ENCODE measurements at regions not wholly inside any gene's neighbourhood (a gene's known extent, or its start where the extent isn't known, plus 50 kb on each side); places are given as distances from the start of the nearest gene placed in this dataset.
"Not testable (repeated sequence)": the region's sequence is repeated elsewhere in the genome, so short reads cannot be mapped to it uniquely, and the experiment has no call there.

- Histone ChIP-seq H3K4me1 (no peaks in the 10 kb centered on the region), H3K36me3 (no peaks in the 10 kb centered on the region), H3K9me3 (no peaks in the 10 kb centered on the region), H3K27me3 (no peaks in the 10 kb centered on the region), H3K4me3 (no peak overlapping the region), H3K27ac (no peak overlapping the region)
- no peak for DNase-seq
- intact Hi-C loops (cut with DNase I; ENCODE audit: low total_unique reads), result no loop called here
- TF ChIP-seq POLR2A (IDR thresholded peaks at IDR 0.05), result no peak
- TF ChIP-seq CTCF (IDR thresholded peaks at IDR 0.05), result no peak
These were observed 88.9 kb downstream of the MOGAT1 start for GRCh38 chr2:222760301-222760897.

DNA sequence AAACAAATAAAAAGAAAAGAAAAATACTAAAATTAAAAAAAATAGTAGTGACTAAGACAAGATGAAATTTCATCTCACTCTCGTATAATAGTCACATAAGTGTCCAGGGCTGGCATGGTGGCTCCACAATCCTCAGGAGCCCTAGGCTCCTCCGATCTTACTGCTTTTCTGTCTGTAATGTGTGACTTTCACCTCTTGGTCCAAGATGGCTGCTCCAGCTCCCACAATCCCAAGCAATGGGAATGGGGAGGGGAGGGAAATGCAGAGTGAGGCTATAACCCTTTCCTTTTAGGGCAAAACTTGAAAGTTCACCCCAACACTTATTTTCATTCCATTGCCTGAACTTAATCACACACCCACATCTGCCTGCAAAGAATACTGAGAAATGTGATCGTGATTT, 90.4 kb downstream of the MOGAT1 start:
- intact Hi-C loops (cut with DNase I; ENCODE audit: low total_unique reads), result no loop called here
- Histone ChIP-seq H3K4me1 (no peaks in the 10 kb centered on the region), H3K4me3 (no peak overlapping the region), H3K36me3 (no peaks in the 10 kb centered on the region), H3K27ac (no peak overlapping the region), H3K9me3 (no peaks in the 10 kb centered on the region), H3K27me3 (no peaks in the 10 kb centered on the region)
- no peak for TF ChIP-seq CTCF (IDR thresholded peaks at IDR 0.05)
- no peak for TF ChIP-seq POLR2A (IDR thresholded peaks at IDR 0.05)
- DNase-seq, result no peak

DNA sequence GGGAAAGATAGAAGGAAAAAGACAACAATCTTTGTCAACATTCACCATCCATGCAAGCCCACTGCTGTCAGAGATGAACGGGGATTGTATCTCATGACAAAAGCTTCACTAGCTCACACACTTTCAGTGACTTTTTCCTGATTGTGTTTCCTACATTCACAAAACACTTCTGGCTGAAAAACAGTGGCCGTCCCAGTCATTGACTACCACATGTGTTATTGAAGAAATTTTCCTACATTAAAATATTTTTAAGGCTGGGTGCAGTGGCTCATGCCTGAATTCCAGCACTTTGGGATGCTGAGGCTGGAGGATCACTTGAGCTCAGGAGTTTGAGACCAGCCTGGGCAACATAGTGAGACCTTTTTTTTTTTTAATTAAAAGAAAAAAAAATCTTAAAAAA, 90.9 kb downstream of the MOGAT1 start:
- H3K4me1 ChIP-seq, result no peaks in the 10 kb centered on the region
- no peaks in the 10 kb centered on the region for H3K9me3 ChIP-seq
- H3K4me3 ChIP-seq, result no peak overlapping the region
- no peaks in the 10 kb centered on the region for H3K36me3 ChIP-seq
- no peak overlapping the region for H3K27ac ChIP-seq
- intact Hi-C loops (cut with DNase I; ENCODE audit: low total_unique reads), result no loop called here
- TF ChIP-seq POLR2A (IDR thresholded peaks at IDR 0.05) (no peak), CTCF (IDR thresholded peaks at IDR 0.05) (no peak)
- no peaks in the 10 kb centered on the region for H3K27me3 ChIP-seq
- no peak for DNase-seq

DNA sequence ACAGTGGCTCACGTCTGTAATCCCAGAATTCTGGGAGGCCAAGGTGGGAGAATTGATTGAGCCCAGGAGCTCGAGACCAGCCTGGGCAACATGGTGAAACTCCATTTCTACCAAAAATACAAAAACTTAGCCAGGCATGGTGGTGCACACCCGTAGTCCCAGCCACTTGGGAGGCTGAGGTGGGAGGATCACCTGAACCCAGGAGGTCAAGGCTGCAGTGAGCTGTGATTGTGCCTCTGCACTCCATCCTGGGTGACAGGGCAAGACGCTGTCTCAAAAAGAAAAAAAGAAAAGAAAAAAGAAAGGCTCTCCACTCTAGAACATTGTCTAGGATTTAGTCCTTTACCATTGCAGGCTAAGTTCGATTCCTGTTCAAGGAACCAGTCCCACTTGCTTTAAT, 94.4 kb downstream of the MOGAT1 start:
- H3K27ac ChIP-seq; H3K4me1 ChIP-seq; H3K27me3 ChIP-seq; H3K4me3 ChIP-seq; H3K36me3 ChIP-seq; DNase-seq; intact Hi-C loops (cut with DNase I; ENCODE audit: low total_unique reads); H3K9me3 ChIP-seq: not testable (repeated sequence)

- H3K9me3 ChIP-seq; H3K27ac ChIP-seq; H3K27me3 ChIP-seq; H3K4me3 ChIP-seq; DNase-seq; intact Hi-C loops (cut with DNase I; ENCODE audit: low total_unique reads); H3K4me1 ChIP-seq; H3K36me3 ChIP-seq: not testable (repeated sequence)
These were observed 92.8 kb upstream of the ACSL3 start for GRCh38 chr2:222768019-222768418.

DNA sequence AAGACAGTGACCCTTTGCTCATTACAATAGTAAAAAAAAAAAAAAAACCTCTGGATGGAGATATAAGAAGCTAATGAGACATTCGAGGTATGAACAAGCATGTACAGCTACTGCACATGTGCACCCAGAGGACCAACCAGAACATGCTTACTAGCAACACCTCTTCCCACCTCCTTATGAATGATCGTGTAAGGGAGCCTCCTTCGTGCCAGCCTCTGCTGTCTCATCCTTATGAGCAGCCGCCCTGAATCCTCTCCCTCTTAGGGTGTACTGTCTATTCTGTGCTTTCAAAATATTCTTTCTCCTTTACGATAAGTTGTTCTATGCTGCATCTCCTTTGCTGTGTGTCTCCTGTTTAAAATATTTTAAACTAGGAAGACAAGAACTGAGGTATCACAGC, 91.4 kb upstream of the ACSL3 start:
- TF ChIP-seq CTCF (IDR thresholded peaks at IDR 0.05) (no peak), POLR2A (IDR thresholded peaks at IDR 0.05) (no peak)
- Histone ChIP-seq H3K4me3 (no peak overlapping the region), H3K27ac (no peak overlapping the region), H3K9me3 (no peaks in the 10 kb centered on the region), H3K36me3 (no peaks in the 10 kb centered on the region), H3K4me1 (no peaks in the 10 kb centered on the region), H3K27me3 (no peaks in the 10 kb centered on the region)
- intact Hi-C loops (cut with DNase I; ENCODE audit: low total_unique reads), result no loop called here
- DNase-seq, result no peak

Data from uterus (tissue), 3 donors.